T-cell (primary cell): ENCODE measurements at regions not wholly inside any gene's neighbourhood (a gene's known extent, or its start where the extent isn't known, plus 50 kb on each side); places are given as distances from the start of the nearest gene placed in this dataset.
"Not testable (repeated sequence)": the region's sequence is repeated elsewhere in the genome, so short reads cannot be mapped to it uniquely, and the experiment has no call there.

Experiments
- ATAC-seq, 4 experiments: fragments of 200-7000 bp in 3 of 4; fragments of 150-1000 bp in 1 of 4; cut with Tn5 transposase; replicated peaks in 1 of 4; 1 replicate in 3 of 4; 2 replicates in 1 of 4; pipeline ENCODE4 v1.10.0; 2021; ENCODE audit warnings: moderate library complexity in 3 of 4, mild to moderate bottlenecking in 2 of 4, moderate number of reproducible peaks in 1 of 4
- CTCF ChIA-PET, 2 donors: fragments of 300-600 bp; sonication (Branson Sonifier 250); formaldehyde crosslinking; loops; one replicate each; lab custom pipeline; 2022; ENCODE audit warnings: antibody characterized with exemption in 2 of 2; lab: Charles Lee
- POLR2A ChIA-PET, 2 donors: fragments of 300-600 bp; sonication (Branson Sonifier 250); formaldehyde crosslinking; loops; one replicate each; lab custom pipeline; 2022; ENCODE audit warnings: antibody characterized with exemption in 2 of 2; lab: Charles Lee
- DNase-seq, 35 experiments: peaks; one replicate each; pipeline versions ENCODE4 v3.0.0 to v3.0.0-alpha.2; 2013 to 2023
- H3K27ac ChIP-seq: one replicate; pipeline ENCODE4 v1.5.1; 2013; ENCODE audit warnings: low read length
- H3K27me3 ChIP-seq, 2 experiments: replicated peaks in 1 of 2; 1 replicate in 1 of 2; 2 replicates in 1 of 2; pipeline versions ENCODE4 v1.6.1 to v1.7.0; 2013; ENCODE audit warnings: low read length in 1 of 2, mixed read lengths in 1 of 2; ENCODE audit not compliant: control insufficient read depth in 2 of 2, insufficient read depth in 2 of 2; ENCODE audit errors: extremely low read depth in 1 of 2
- H3K36me3 ChIP-seq, 2 donors: 1 replicate in 1 of 2; 2 replicates in 1 of 2; pipeline versions ENCODE4 v1.6.1 to v1.7.0; 2013; ENCODE audit warnings: low read length in 1 of 2; ENCODE audit not compliant: control insufficient read depth in 2 of 2, insufficient read depth in 1 of 2; ENCODE audit errors: extremely low read depth in 1 of 2
- H3K4me1 ChIP-seq, 2 experiments: 1 replicate in 1 of 2; 2 replicates in 1 of 2; pipeline versions ENCODE4 v1.6.1 to v1.7.0; 2013; ENCODE audit warnings: low read length in 2 of 2, mixed read lengths in 1 of 2; ENCODE audit not compliant: insufficient read depth in 2 of 2, control insufficient read depth in 1 of 2; ENCODE audit errors: extremely low read depth in 1 of 2
- H3K4me3 ChIP-seq, 2 donors: 1 replicate in 1 of 2; 2 replicates in 1 of 2; pipeline versions ENCODE4 v1.5.1 to v1.7.0; 2013; ENCODE audit warnings: mild to moderate bottlenecking in 2 of 2, low read length in 1 of 2, moderate library complexity in 1 of 2; ENCODE audit not compliant: control insufficient read depth in 1 of 2; ENCODE audit errors: extremely low read depth in 1 of 2
- H3K9me3 ChIP-seq: 2 replicates; pipeline ENCODE4 v1.7.0; 2013
- H3K27ac Mint-ChIP-seq, 2 donors: one replicate each; pipeline ENCODE4 v1.8.0; 2020 to 2021; ENCODE audit warnings: mild to moderate bottlenecking in 2 of 2, mixed read lengths in 2 of 2
- H3K27me3 Mint-ChIP-seq, 2 donors: one replicate each; pipeline ENCODE4 v1.8.0; 2021 to 2022; ENCODE audit warnings: mixed read lengths in 2 of 2
- H3K36me3 Mint-ChIP-seq: one replicate; pipeline ENCODE4 v1.8.0; 2021; ENCODE audit warnings: mixed read lengths
- H3K4me1 Mint-ChIP-seq, 3 donors: one replicate each; pipeline ENCODE4 v1.8.0; 2020 to 2022; ENCODE audit warnings: mixed read lengths in 3 of 3, mild to moderate bottlenecking in 1 of 3
- H3K4me3 Mint-ChIP-seq, 3 donors: one replicate each; pipeline ENCODE4 v1.8.0; 2020 to 2022; ENCODE audit warnings: mild to moderate bottlenecking in 3 of 3, mixed read lengths in 3 of 3, moderate library complexity in 3 of 3
- H3K9me3 Mint-ChIP-seq, 3 donors: one replicate each; pipeline ENCODE4 v1.8.0; 2020 to 2022; ENCODE audit warnings: mixed read lengths in 3 of 3
- WGBS: methylation state at CpG from one replicate; pipeline ENCODE4 v1.1.5; 2013; ENCODE audit warnings: missing lambda C conversion rate; ENCODE audit not compliant: insufficient coverage; 5-methylcytosine and 5-hydroxymethylcytosine counted together

DNA sequence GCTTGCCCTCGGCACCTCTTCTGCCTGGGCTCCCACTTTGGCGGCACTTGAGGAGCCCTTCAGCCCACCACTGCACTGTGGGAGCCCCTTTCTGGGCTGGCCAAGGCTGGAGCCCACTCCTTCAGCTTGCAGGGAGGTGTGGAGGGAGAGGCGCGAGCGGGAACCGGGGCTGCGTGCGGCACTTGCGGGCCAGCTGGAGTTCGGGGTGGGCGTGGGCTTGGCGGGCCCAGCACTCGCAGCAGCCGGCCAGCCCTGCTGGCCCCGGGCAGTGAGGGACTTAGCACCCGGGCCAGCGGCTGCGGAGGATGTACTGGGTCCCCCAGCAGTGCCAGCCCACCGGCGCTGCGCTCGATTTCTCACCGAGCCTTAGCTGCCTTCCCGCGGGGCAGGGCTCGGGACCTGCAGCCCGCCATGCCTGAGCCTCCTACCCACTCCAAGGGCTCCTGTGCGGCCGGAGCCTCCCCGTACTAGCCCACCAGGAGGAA lies 699.1 kb downstream of the C12orf50 start:
- H3K9me3 ChIP-seq, POLR2A ChIA-PET, H3K4me3 Mint-ChIP-seq, DNase-seq, H3K27ac ChIP-seq, H3K27me3 Mint-ChIP-seq, H3K4me1 Mint-ChIP-seq, H3K36me3 Mint-ChIP-seq, CTCF ChIA-PET, H3K27ac Mint-ChIP-seq, H3K4me1 ChIP-seq, ATAC-seq, H3K9me3 Mint-ChIP-seq, H3K36me3 ChIP-seq, H3K4me3 ChIP-seq, H3K27me3 ChIP-seq: not testable (repeated sequence)
- 92% methylated on average over 5 of the region's 30 CpGs for WGBS

DNA sequence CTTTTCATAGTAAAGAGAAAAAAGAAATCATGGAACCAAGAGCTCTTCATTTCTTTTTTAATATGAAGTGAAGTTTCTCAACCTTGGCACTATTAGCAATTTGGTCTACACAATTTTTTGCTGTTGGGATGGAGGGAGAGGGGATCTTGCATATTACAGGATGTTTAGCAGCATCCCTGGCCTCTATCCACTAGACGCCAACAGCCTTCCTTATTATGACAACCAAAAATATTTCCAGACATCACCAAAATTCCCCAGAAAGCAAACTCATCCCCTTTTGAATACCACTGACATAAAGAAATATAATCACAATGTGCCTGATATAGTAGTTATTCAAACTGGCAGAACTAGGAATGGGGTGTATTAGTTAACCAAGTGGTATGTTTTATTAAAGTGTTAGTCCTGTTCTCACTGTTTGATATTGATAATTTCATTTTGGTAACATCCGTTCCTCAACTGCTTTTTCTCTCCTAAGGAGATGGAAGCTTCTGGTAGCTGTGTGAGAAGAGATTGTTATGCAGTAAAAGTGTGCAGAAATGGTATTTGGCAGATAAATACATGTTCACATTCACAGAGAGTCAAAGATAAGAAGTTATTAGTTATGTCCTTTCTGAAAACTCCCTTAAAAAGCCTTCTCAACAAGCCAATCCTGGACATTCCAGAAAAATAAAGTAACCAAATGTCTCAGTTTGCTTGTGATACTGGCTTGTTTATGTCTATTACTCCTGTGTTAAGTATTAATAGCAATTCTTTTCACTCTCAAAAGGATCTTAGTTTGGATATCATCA lies 699.9 kb downstream of the C12orf50 start:
- Mint-ChIP-seq H3K4me3 (no peak overlapping the region), H3K4me1 (no peaks in the 10 kb centered on the region)

DNA sequence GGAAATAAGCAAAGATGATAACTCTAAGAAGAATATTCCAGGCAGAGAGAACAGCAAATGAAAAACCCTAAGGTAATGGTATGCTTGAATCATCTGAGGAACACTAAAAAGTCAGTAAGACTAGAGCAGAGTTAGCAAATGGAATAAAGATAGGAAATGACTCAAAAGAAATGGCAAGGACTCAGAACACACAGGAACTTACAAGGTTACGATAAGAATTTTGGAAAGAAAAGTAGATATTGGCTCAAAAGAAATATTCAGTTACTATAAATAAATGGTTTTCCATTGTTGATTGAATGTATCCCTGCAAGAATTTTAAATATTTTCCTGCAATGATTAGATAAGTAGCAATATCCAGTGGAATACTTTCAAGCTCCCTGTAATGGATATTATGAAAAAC lies 705.8 kb downstream of the C12orf50 start:
- no peaks in the 10 kb centered on the region for H3K27me3 Mint-ChIP-seq
- no peak overlapping the region for H3K27ac Mint-ChIP-seq
- H3K4me1 Mint-ChIP-seq = no peaks in the 10 kb centered on the region
- H3K9me3 Mint-ChIP-seq = peaks cover 3 to 12% (median 10%) of the 10 kb centered on the region in 3 donors
- H3K36me3 Mint-ChIP-seq = no peaks in the 10 kb centered on the region
- ATAC-seq = no peak
- H3K4me1 ChIP-seq = no peaks in the 10 kb centered on the region
- no peaks in the 10 kb centered on the region for H3K36me3 ChIP-seq
- H3K4me3 ChIP-seq = no peak overlapping the region
- no CpG with 5 or more reads among the region's 1 CpG for WGBS
- H3K27me3 ChIP-seq = no peaks in the 10 kb centered on the region
- no peak overlapping the region for H3K4me3 Mint-ChIP-seq
- CTCF ChIA-PET = no interaction called here
- no peaks in the 10 kb centered on the region for H3K9me3 ChIP-seq
- DNase-seq = no peak
- POLR2A ChIA-PET = no interaction called here
- H3K27ac ChIP-seq = no peak overlapping the region

More for the DNA sequence above, 699.9 kb downstream of the C12orf50 start:
- Histone ChIP-seq H3K4me3 (no peak overlapping the region), H3K4me1 (no peaks in the 10 kb centered on the region), H3K36me3 (no peaks in the 10 kb centered on the region), H3K9me3 (no peaks in the 10 kb centered on the region), H3K27ac (no peak overlapping the region), H3K27me3 (no peaks in the 10 kb centered on the region)
- Mint-ChIP-seq H3K36me3 (no peaks in the 10 kb centered on the region), H3K27me3 (no peaks in the 10 kb centered on the region), H3K9me3 (peaks cover 4 to 9% (median 4%) of the 10 kb centered on the region in 3 donors), H3K27ac (no peak overlapping the region)
- CTCF ChIA-PET = no interaction called here
- ATAC-seq (no peak), DNase-seq (no peak)
- POLR2A ChIA-PET = no interaction called here
- no CpG with 5 or more reads among the region's 2 CpGs for WGBS

DNA sequence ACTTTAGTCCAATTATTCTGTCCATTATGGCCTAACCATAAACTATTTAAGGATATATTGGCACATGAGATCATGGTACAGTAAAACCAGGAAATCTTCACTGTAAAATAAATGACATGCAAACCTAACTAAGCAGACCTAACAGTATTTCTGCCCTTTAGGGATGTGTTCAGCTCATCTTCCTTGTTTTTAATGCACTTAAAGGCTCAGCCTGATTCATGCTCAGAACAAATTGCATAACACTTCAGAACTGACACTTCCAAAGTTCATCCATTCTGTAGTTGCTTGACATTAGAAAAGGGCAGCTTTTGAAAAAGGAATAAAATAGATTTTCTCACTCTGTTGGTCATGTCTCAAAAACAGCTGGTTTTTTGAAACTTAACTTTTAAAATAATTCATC lies 708.5 kb downstream of the C12orf50 start:
- H3K27ac ChIP-seq = no peak overlapping the region
- H3K27ac Mint-ChIP-seq = no peak overlapping the region
- H3K4me1 ChIP-seq = no peaks in the 10 kb centered on the region
- H3K4me3 Mint-ChIP-seq = no peak overlapping the region
- POLR2A ChIA-PET = no interaction called here
- DNase-seq (no peak), ATAC-seq (no peak)
- CTCF ChIA-PET = no interaction called here
- H3K4me3 ChIP-seq = no peak overlapping the region
- no peaks in the 10 kb centered on the region for H3K27me3 ChIP-seq
- no peaks in the 10 kb centered on the region for H3K4me1 Mint-ChIP-seq
- no peaks in the 10 kb centered on the region for H3K36me3 Mint-ChIP-seq
- no peaks in the 10 kb centered on the region for H3K27me3 Mint-ChIP-seq
- H3K9me3 ChIP-seq = no peaks in the 10 kb centered on the region
- no peaks in the 10 kb centered on the region for H3K36me3 ChIP-seq
- H3K9me3 Mint-ChIP-seq = peaks cover 3 to 12% (median 10%) of the 10 kb centered on the region in 3 donors

DNA sequence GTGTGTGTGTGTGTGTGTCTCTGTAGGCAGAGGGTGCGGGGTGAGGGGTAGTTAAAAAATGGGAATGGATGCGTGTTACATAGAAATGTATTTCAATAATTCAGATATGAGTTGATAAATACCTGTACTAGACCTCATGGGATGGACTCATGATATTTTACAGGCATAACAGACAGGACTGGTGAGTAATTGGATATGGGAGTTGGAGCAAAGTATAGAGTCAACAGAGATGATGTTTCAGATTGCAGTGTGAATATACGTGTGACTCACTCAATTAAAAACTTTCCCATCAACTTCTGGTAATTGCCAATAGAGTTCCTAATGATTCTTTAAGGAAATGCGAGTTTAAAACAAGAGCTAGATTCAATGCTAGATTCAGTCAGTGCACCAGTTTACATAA lies 711.9 kb downstream of the C12orf50 start:
- Histone ChIP-seq H3K27me3 (no peaks in the 10 kb centered on the region), H3K27ac (no peak overlapping the region), H3K36me3 (no peaks in the 10 kb centered on the region), H3K4me1 (no peaks in the 10 kb centered on the region), H3K4me3 (no peak overlapping the region), H3K9me3 (no peaks in the 10 kb centered on the region)
- WGBS = 93% methylated on average over 2 of the region's 4 CpGs
- no peaks in the 10 kb centered on the region for H3K27me3 Mint-ChIP-seq
- no peak overlapping the region for H3K4me3 Mint-ChIP-seq
- no peak for ATAC-seq
- no peak for DNase-seq
- peaks cover 4 to 8% (median 5%) of the 10 kb centered on the region in 3 donors for H3K9me3 Mint-ChIP-seq
- ChIA-PET CTCF (no interaction called here), POLR2A (no interaction called here)
- no peaks in the 10 kb centered on the region for H3K4me1 Mint-ChIP-seq
- H3K36me3 Mint-ChIP-seq = no peaks in the 10 kb centered on the region
- H3K27ac Mint-ChIP-seq = no peak overlapping the region

DNA sequence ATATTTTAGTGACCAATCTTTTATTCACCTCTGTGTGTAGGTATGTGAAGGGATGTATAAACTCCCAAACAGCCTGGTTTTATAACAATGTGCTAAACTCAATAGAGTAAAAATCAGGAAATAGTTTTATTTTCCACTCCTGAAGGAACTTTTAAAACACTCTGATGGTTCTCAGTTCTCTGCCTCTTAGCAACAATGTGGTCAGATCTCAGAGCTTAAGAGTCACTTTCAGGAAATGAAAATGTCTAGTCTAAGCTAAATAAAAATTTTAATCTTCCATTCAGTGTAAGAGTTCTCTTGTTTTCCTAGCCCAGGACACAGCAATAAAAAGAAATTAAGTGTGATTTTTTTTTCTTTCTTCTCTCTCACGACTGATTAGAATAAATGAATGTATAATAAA lies 718.0 kb downstream of the C12orf50 start:
- no peak overlapping the region for H3K4me3 Mint-ChIP-seq
- H3K27me3 Mint-ChIP-seq = no peaks in the 10 kb centered on the region
- ChIA-PET POLR2A (no interaction called here), CTCF (interaction anchor here in 1 of 2 donors (0.7 kb wide), 1 partner anchor 25 kb away, joined by 3 read pairs; no protein-coding TSS in a partner anchor)
- H3K4me3 ChIP-seq = no peak overlapping the region
- H3K4me1 ChIP-seq = no peaks in the 10 kb centered on the region
- H3K27me3 ChIP-seq = no peaks in the 10 kb centered on the region
- ATAC-seq (no peak), DNase-seq (no peak)
- H3K4me1 Mint-ChIP-seq = peaks cover 0 to 3% (median 0%) of the 10 kb centered on the region in 3 donors
- WGBS = no CpG with 5 or more reads among the region's 1 CpG
- no peaks in the 10 kb centered on the region for H3K9me3 ChIP-seq
- H3K27ac ChIP-seq = no peak overlapping the region
- H3K36me3 Mint-ChIP-seq = no peaks in the 10 kb centered on the region
- H3K9me3 Mint-ChIP-seq = peaks cover 0 to 2% (median 0%) of the 10 kb centered on the region in 3 donors
- no peak overlapping the region for H3K27ac Mint-ChIP-seq
- H3K36me3 ChIP-seq = no peaks in the 10 kb centered on the region
